ENCODE measurements at regions not wholly inside any gene's neighbourhood (a gene's known extent, or its start where the extent isn't known, plus 50 kb on each side); places are given as distances from the start of the nearest gene placed in this dataset.
"Not testable (repeated sequence)": the region's sequence is repeated elsewhere in the genome, so short reads cannot be mapped to it uniquely, and the experiment has no call there.

- no peak for DNase-seq
- in situ Hi-C loops (cut with MboI; ENCODE audit: low pct_unique_long_range_greater_than_20kb, low sequenced_read_pairs): no loop called here
Measured at GRCh38 chr10:85316276-85316675, 987.9 kb downstream of the CCSER2 start.

- no peak for DNase-seq
- in situ Hi-C loops (cut with MboI; ENCODE audit: low pct_unique_long_range_greater_than_20kb, low sequenced_read_pairs): no loop called here
Measured at GRCh38 chr10:85317827-85318226, 989.4 kb downstream of the CCSER2 start.

- DNase-seq: no peak
- in situ Hi-C loops (cut with MboI; ENCODE audit: low pct_unique_long_range_greater_than_20kb, low sequenced_read_pairs): no loop called here
Measured at GRCh38 chr10:85318809-85319807, 990.7 kb downstream of the CCSER2 start.

- DNase-seq: no peak
Measured at GRCh38 chr10:85319826-85320225, 991.4 kb downstream of the CCSER2 start.

GRCh38 chr10:85333594-85333993 lies 1005.2 kb downstream of the CCSER2 start:
- in situ Hi-C loops (cut with MboI; ENCODE audit: low pct_unique_long_range_greater_than_20kb, low sequenced_read_pairs): no loop called here

More at GRCh38 chr10:85319826-85320225, 991.4 kb downstream of the CCSER2 start:
- in situ Hi-C loops (cut with MboI; ENCODE audit: low pct_unique_long_range_greater_than_20kb, low sequenced_read_pairs): no loop called here

GRCh38 chr10:85362401-85362800 lies 1004.2 kb downstream of the GRID1 start:
- in situ Hi-C loops (cut with MboI; ENCODE audit: low pct_unique_long_range_greater_than_20kb, low sequenced_read_pairs): no loop called here
- DNase-seq: no peak

More at GRCh38 chr10:85333594-85333993, 1005.2 kb downstream of the CCSER2 start:
- DNase-seq: no peak

GRCh38 chr10:85377029-85377806 lies 989.4 kb downstream of the GRID1 start:
- DNase-seq: no peak
- in situ Hi-C loops (cut with MboI; ENCODE audit: low pct_unique_long_range_greater_than_20kb, low sequenced_read_pairs): no loop called here

- no peak for DNase-seq
- in situ Hi-C loops (cut with MboI; ENCODE audit: low pct_unique_long_range_greater_than_20kb, low sequenced_read_pairs): no loop called here
Measured at GRCh38 chr10:85379338-85379737, 987.3 kb downstream of the GRID1 start.

GRCh38 chr10:85400981-85401695 lies 965.5 kb downstream of the GRID1 start:
- in situ Hi-C loops (cut with MboI; ENCODE audit: low pct_unique_long_range_greater_than_20kb, low sequenced_read_pairs): no loop called here
- DNase-seq: no peak

GRCh38 chr10:85402541-85402940 lies 964.1 kb downstream of the GRID1 start:
- in situ Hi-C loops (cut with MboI; ENCODE audit: low pct_unique_long_range_greater_than_20kb, low sequenced_read_pairs): no loop called here
- no peak for DNase-seq

- in situ Hi-C loops (cut with MboI; ENCODE audit: low pct_unique_long_range_greater_than_20kb, low sequenced_read_pairs): no loop called here
- DNase-seq: no peak
Measured at GRCh38 chr10:85407088-85407487, 959.5 kb downstream of the GRID1 start.

GRCh38 chr10:85408388-85408787 lies 958.2 kb downstream of the GRID1 start:
- DNase-seq: no peak
- in situ Hi-C loops (cut with MboI; ENCODE audit: low pct_unique_long_range_greater_than_20kb, low sequenced_read_pairs): no loop called here

- DNase-seq; in situ Hi-C loops (cut with MboI; ENCODE audit: low pct_unique_long_range_greater_than_20kb, low sequenced_read_pairs): not testable (repeated sequence)
Measured at GRCh38 chr10:85410586-85410985, 956.0 kb downstream of the GRID1 start.

GRCh38 chr10:85413570-85413969 lies 953.0 kb downstream of the GRID1 start:
- in situ Hi-C loops (cut with MboI; ENCODE audit: low pct_unique_long_range_greater_than_20kb, low sequenced_read_pairs): no loop called here

GRCh38 chr10:85420501-85421191 lies 945.9 kb downstream of the GRID1 start:
- in situ Hi-C loops (cut with MboI; ENCODE audit: low pct_unique_long_range_greater_than_20kb, low sequenced_read_pairs): no loop called here
- no peak for DNase-seq

More at GRCh38 chr10:85413570-85413969, 953.0 kb downstream of the GRID1 start:
- no peak for DNase-seq

GRCh38 chr10:85421421-85421820 lies 945.2 kb downstream of the GRID1 start:
- in situ Hi-C loops (cut with MboI; ENCODE audit: low pct_unique_long_range_greater_than_20kb, low sequenced_read_pairs): no loop called here
- no peak for DNase-seq

- in situ Hi-C loops (cut with MboI; ENCODE audit: low pct_unique_long_range_greater_than_20kb, low sequenced_read_pairs): no loop called here
- DNase-seq: no peak
Measured at GRCh38 chr10:85429126-85429525, 937.5 kb downstream of the GRID1 start.

- in situ Hi-C loops (cut with MboI; ENCODE audit: low pct_unique_long_range_greater_than_20kb, low sequenced_read_pairs): no loop called here
- no peak for DNase-seq
Measured at GRCh38 chr10:85430991-85431390, 935.6 kb downstream of the GRID1 start.

GRCh38 chr10:85433248-85433647 lies 933.3 kb downstream of the GRID1 start:
- no peak for DNase-seq
- in situ Hi-C loops (cut with MboI; ENCODE audit: low pct_unique_long_range_greater_than_20kb, low sequenced_read_pairs): no loop called here
